GM21526 (cell line): ENCODE measurements at regions not wholly inside any gene's neighbourhood (a gene's known extent, or its start where the extent isn't known, plus 50 kb on each side); places are given as distances from the start of the nearest gene placed in this dataset.
"Not testable (repeated sequence)": the region's sequence is repeated elsewhere in the genome, so short reads cannot be mapped to it uniquely, and the experiment has no call there.

Source experiments
- ATAC-seq: cut with Tn5 transposase; IDR thresholded peaks from one replicate; pipeline ENCODE4 v1.9.1; 2021; ENCODE audit warnings: moderate library complexity; ENCODE audit not compliant: unreplicated experiment, low FRiP score

- ATAC-seq, result no peak
Measured at GRCh38 chr21:38905328-38905727, 99.6 kb downstream of the ETS2 start.

- no peak for ATAC-seq
Measured at GRCh38 chr21:38903690-38904139, 98.0 kb downstream of the ETS2 start.

DNA sequence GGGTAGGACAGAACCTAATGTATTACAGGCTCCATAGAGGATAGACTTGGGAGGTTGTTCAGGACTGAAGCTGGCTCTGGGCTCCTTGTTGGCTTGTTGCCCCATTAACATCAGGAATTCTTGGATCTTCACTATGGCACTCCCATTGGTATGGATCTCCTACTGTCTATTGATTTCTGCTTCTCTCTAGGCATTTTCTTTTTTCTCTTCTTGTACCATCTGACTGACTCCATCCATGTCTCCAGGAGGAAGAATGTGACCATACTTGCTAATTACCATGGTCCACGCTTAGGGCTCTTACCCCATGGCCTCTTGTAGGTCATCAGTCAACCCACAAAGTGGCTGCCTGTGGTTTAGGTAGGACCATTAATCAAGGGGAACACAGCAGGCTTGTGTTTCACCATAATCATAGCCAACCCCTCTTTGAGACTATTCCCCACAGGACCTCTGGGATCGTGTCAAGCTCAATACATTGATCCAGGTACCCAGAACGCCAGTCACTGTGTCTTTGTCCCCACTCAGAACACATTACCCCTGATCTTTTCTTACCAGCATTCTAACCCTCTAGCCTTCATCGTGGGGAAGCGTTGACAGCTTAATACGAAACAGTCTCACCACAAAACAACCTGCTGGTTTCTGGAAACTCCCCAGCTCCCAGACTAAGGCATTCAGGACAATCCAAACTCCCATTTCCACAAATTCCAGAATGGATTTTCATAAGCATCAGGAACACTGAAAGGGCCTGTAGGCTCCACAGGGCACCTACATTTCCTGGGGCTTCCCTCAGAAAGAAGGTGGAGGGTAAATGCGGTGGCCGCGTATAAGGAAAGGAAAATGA, 97.1 kb downstream of the ETS2 start:
- no peak for ATAC-seq

DNA sequence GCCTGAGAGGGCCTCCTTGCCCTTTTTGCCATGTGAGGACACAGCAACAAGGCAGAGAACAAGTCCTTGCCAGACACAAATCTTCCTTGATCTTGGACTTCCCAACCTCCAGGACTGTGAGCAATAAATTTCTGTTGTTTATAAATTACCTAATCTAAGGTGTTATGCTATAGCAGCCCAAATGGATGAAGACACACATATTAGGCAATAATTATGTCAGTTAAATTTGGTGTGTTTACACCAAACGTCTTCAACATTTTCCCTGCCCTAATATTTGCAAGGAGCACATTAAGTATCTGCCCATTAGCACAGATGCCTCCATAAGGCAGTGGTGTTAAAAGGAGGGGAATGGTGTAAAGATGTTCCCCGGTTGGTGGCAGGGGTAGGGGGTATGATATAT, 94.8 kb downstream of the ETS2 start:
- ATAC-seq, result no peak

DNA sequence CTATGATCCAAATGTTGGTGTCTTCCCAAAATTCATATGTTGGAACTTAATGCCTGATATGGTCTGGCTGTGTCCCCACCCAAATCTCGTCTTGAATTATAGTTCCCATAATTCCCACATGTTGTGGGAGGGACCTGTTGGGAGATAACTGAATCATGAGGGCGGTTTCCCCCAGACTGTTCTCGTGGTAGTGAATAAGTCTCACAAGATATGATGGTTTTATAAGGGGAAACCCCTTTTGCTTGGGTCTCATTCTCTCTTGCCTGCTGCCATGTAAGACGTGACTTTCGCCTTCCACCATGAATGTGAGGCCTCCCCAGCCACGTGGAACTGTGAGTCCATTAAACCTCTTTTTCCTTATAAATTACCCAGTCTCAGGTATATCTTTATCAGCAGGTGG, 94.3 kb downstream of the ETS2 start:
- ATAC-seq, result not testable (repeated sequence)

DNA sequence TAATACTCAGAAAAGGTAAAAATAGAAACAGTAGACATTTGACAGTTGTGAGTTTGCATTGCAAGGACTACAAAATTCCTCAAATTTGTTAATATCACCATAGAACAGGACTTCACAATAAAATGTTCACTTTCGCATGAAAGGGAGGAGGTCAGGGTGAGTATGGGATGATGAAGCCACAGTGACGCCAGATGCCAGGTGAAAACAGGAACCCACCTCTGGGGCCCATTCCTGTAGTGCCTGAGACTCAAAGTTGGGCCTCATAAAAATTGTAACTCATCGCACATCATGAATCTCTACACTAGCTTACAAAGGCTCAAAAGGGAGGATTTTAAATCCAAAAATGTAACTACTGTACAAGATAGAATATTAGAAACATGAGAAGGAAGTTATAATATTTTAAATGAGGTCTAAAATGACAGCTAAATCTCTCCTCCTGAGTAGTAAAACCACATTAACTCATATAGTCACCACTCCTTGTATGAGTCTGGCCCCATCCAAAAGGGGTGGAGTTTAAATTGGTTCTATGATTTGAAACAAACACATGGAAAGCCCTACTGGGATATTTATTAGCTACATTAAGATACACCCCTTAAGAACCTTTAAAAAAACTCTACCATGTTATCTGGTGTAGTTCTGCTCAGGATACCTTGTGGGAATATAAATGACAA, 93.7 kb downstream of the ETS2 start:
- no peak for ATAC-seq

DNA sequence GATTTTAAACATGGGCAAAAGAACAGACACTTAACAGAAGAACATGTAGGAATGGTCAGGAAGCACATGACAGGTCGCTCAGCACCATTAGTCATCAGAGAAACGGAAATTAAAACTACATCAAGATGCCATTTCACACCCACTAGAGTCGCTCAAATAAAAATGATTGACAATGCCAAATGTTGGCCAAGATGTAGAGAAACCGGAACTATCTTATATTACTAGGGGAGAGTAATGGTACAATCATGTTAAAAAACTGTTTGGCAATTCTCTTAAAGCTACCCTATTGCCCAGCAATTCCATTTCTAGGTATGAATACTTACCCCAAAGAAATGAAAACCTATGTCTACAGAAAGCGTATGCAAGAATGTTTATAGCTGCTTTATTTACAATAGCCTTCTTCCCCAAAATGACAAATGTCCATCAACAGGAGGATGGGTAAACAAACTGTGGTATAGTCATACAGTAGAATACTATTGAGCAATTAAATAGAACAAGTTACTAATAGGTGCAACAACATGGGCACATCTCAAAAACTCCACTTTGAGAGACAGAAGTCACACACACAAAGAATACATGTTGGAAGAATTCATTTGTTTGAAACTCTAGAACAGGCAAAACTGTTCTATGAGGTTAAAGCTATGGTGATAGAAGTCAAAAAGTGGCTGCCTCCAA, 92.8 kb downstream of the ETS2 start:
- no peak for ATAC-seq

GRCh38 chr21:38897532-38898421, 92.0 kb downstream of the ETS2 start:
- ATAC-seq, result no peak

GRCh38 chr21:38894899-38895298, 89.2 kb downstream of the ETS2 start:
- no peak for ATAC-seq

DNA sequence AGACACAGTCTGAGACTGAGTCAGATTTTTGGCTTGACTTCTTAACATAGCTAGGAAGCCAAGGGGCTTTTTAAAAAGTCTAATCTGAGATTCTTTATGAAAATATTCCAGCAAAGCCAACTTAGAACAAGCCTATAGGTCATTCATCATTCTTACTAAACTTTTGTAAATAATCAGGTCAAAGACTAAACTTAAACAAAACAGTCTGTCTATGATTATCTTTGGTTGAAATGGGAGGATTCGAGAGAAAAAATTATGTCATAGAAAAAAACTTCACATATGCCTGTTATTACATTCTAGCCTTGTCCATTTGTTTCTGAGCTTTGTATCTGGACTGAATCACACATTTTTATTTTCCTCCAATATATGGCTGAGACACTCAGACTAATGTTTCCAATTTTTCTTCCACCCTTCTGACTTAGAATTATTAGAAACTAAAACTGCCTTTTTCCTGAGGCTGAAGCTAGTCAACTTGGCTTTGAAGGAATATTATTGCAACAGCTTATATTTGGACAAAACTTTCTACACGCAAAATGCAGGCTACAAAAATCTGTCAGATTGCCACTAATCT, 83.3 kb downstream of the ETS2 start:
- ATAC-seq, result no peak

GRCh38 chr21:38887749-38888148, 82.0 kb downstream of the ETS2 start:
- ATAC-seq, result no peak

- ATAC-seq, result no peak
Measured at GRCh38 chr21:38887062-38887686, 81.4 kb downstream of the ETS2 start.

GRCh38 chr21:38885909-38886308, 80.2 kb downstream of the ETS2 start:
- ATAC-seq, result no peak

- no peak for ATAC-seq
Measured at GRCh38 chr21:38884440-38884839, 78.7 kb downstream of the ETS2 start.

GRCh38 chr21:38883142-38883541, 77.4 kb downstream of the ETS2 start:
- no peak for ATAC-seq

GRCh38 chr21:38881131-38881530, 75.4 kb downstream of the ETS2 start:
- no peak for ATAC-seq

DNA sequence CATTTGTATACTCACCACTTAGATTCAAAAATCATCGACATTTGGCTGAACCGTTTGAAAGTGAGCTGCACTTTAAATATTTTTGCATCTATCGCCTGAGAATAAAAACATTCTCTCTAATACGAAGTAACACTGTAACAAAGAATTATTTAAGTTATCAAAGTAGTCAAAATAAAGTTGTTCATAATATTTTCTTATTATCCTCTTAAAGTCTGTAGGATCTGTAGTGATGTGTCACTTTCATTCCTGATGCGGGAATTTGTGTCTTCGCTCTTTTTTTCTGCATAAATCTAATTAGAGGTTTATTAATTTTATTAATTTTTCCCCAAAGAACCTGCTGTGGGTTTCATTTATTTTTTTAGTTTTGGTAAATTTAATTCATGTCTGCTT, 74.8 kb downstream of the ETS2 start:
- no peak for ATAC-seq

- no peak for ATAC-seq
Measured at GRCh38 chr21:38879912-38880576, 74.3 kb downstream of the ETS2 start.
